ENCODE measurements at regions not wholly inside any gene's neighbourhood (a gene's known extent, or its start where the extent isn't known, plus 50 kb on each side); places are given as distances from the start of the nearest gene placed in this dataset.

GRCh38 chr10:42951486-42952251 is 125.2 kb upstream of the RET start:
- H3K36me3 Mint-ChIP-seq (ENCODE audit: unreplicated experiment) = no peaks in the 10 kb centered on the region
- peaks cover 4% of the 10 kb centered on the region for H3K4me1 Mint-ChIP-seq (ENCODE audit: unreplicated experiment)
- no peak overlapping the region for H3K27ac Mint-ChIP-seq (ENCODE audit: unreplicated experiment)
- no peak for TF ChIP-seq CTCF (IDR thresholded peaks at IDR 0.05)
- H3K9me3 Mint-ChIP-seq (ENCODE audit: unreplicated experiment) = peaks cover 2% of the 10 kb centered on the region
- no peak overlapping the region for H3K4me3 Mint-ChIP-seq (ENCODE audit: unreplicated experiment)
- peak; percentile 77 for DNase-seq (ENCODE audit: extremely low spot score, unreplicated experiment)
- H3K27me3 Mint-ChIP-seq (ENCODE audit: unreplicated experiment) = peaks cover 7% of the 10 kb centered on the region

- H3K27me3 Mint-ChIP-seq (ENCODE audit: unreplicated experiment) = peaks cover 8% of the 10 kb centered on the region
- DNase-seq (ENCODE audit: extremely low spot score, unreplicated experiment) = peak; percentile 85
- H3K4me1 Mint-ChIP-seq (ENCODE audit: unreplicated experiment) = peaks cover 4% of the 10 kb centered on the region
- H3K27ac Mint-ChIP-seq (ENCODE audit: unreplicated experiment) = no peak overlapping the region
- no peaks in the 10 kb centered on the region for H3K36me3 Mint-ChIP-seq (ENCODE audit: unreplicated experiment)
- H3K4me3 Mint-ChIP-seq (ENCODE audit: unreplicated experiment) = no peak overlapping the region
- TF ChIP-seq CTCF (IDR thresholded peaks at IDR 0.05) = no peak
- peaks cover 5% of the 10 kb centered on the region for H3K9me3 Mint-ChIP-seq (ENCODE audit: unreplicated experiment)
Observed at GRCh38 chr10:42952349-42952748, 124.5 kb upstream of the RET start.

GRCh38 chr10:42952931-42953683 is 123.8 kb upstream of the RET start:
- H3K27ac Mint-ChIP-seq (ENCODE audit: unreplicated experiment) = no peak overlapping the region
- H3K27me3 Mint-ChIP-seq (ENCODE audit: unreplicated experiment) = peaks cover 6% of the 10 kb centered on the region
- no peak overlapping the region for H3K4me3 Mint-ChIP-seq (ENCODE audit: unreplicated experiment)
- no peaks in the 10 kb centered on the region for H3K36me3 Mint-ChIP-seq (ENCODE audit: unreplicated experiment)
- H3K9me3 Mint-ChIP-seq (ENCODE audit: unreplicated experiment) = peaks cover 5% of the 10 kb centered on the region
- peaks cover 6% of the 10 kb centered on the region for H3K4me1 Mint-ChIP-seq (ENCODE audit: unreplicated experiment)
- TF ChIP-seq CTCF (IDR thresholded peaks at IDR 0.05) = no peak
- DNase-seq (ENCODE audit: extremely low spot score, unreplicated experiment) = peak; percentile 76

- H3K4me1 Mint-ChIP-seq (ENCODE audit: unreplicated experiment) = peaks cover 14% of the 10 kb centered on the region
- H3K27me3 Mint-ChIP-seq (ENCODE audit: unreplicated experiment) = peaks cover 5% of the 10 kb centered on the region
- H3K36me3 Mint-ChIP-seq (ENCODE audit: unreplicated experiment) = no peaks in the 10 kb centered on the region
- DNase-seq (ENCODE audit: extremely low spot score, unreplicated experiment) = peak; percentile 72
- no peak overlapping the region for H3K27ac Mint-ChIP-seq (ENCODE audit: unreplicated experiment)
- peaks cover 5% of the 10 kb centered on the region for H3K9me3 Mint-ChIP-seq (ENCODE audit: unreplicated experiment)
- no peak overlapping the region for H3K4me3 Mint-ChIP-seq (ENCODE audit: unreplicated experiment)
- TF ChIP-seq CTCF (IDR thresholded peaks at IDR 0.05) = no peak
Observed at GRCh38 chr10:42953684-42954674, 122.9 kb upstream of the RET start.
